ENCODE measurements at regions not wholly inside any gene's neighbourhood (a gene's known extent, or its start where the extent isn't known, plus 50 kb on each side); places are given as distances from the start of the nearest gene placed in this dataset.

- TF ChIP-seq, protein P1, sequence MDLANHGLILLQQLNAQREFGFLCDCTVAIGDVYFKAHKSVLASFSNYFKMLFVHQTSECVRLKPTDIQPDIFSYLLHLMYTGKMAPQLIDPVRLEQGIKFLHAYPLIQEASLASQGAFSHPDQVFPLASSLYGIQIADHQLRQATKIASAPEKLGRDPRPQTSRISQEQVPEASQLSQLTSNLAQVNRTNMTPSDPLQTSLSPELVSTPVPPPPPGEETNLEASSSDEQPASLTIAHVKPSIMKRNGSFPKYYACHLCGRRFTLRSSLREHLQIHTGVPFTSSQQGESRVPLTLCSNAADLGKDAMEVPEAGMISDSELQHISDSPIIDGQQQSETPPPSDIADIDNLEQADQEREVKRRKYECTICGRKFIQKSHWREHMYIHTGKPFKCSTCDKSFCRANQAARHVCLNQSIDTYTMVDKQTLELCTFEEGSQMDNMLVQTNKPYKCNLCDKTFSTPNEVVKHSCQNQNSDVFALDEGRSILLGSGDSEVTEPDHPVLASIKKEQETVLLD (CRISPR knock-in tag; IDR thresholded peaks at IDR 0.05; ENCODE audit: low read depth): peak; percentile 15; the same call in 1 of the 2 replicates
- TF ChIP-seq U2AF2 (IDR thresholded peaks at IDR 0.05; ENCODE audit: low read depth, low read length): no peak
- peak; percentile 41 for TF ChIP-seq FOSL2 (CRISPR knock-in tag; IDR thresholded peaks at IDR 0.05)
- TF ChIP-seq ZZZ3 (CRISPR knock-in tag; IDR thresholded peaks at IDR 0.05; ENCODE audit: borderline replicate concordance): peak; percentile 72; the same call in 1 of the 2 replicates
- TF ChIP-seq MIER3 (CRISPR knock-in tag; IDR thresholded peaks at IDR 0.05; ENCODE audit: borderline replicate concordance): peak; percentile 18; the same call in 1 of the 2 replicates
- TF ChIP-seq, protein P2, sequence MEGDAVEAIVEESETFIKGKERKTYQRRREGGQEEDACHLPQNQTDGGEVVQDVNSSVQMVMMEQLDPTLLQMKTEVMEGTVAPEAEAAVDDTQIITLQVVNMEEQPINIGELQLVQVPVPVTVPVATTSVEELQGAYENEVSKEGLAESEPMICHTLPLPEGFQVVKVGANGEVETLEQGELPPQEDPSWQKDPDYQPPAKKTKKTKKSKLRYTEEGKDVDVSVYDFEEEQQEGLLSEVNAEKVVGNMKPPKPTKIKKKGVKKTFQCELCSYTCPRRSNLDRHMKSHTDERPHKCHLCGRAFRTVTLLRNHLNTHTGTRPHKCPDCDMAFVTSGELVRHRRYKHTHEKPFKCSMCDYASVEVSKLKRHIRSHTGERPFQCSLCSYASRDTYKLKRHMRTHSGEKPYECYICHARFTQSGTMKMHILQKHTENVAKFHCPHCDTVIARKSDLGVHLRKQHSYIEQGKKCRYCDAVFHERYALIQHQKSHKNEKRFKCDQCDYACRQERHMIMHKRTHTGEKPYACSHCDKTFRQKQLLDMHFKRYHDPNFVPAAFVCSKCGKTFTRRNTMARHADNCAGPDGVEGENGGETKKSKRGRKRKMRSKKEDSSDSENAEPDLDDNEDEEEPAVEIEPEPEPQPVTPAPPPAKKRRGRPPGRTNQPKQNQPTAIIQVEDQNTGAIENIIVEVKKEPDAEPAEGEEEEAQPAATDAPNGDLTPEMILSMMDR (CRISPR knock-in tag; IDR thresholded peaks at IDR 0.05): no peak
- TF ChIP-seq RFX3 (CRISPR knock-in tag; IDR thresholded peaks at IDR 0.05): no peak
- TF ChIP-seq SRSF4 (IDR thresholded peaks at IDR 0.05; ENCODE audit: low read depth, low read length, poor library complexity, severe bottlenecking): no peak
- no peak for TF ChIP-seq ZNF143 (CRISPR knock-in tag; IDR thresholded peaks at IDR 0.05)
- peak; percentile 17; the same call in 1 of the 2 replicates for TF ChIP-seq SP4 (CRISPR knock-in tag; IDR thresholded peaks at IDR 0.05)
- TF ChIP-seq ZNF136 (CRISPR knock-in tag; IDR thresholded peaks at IDR 0.05; ENCODE audit: low read depth): no peak; the same call in 1 of the 2 replicates
- peak; percentile 13; the same call in 1 of the 2 replicates for TF ChIP-seq PHF8 (CRISPR knock-in tag; IDR thresholded peaks at IDR 0.05)
- no peak for TF ChIP-seq ZBTB7B (CRISPR knock-in tag; IDR thresholded peaks at IDR 0.05)
- no peak for TF ChIP-seq DZIP1 (CRISPR knock-in tag; IDR thresholded peaks at IDR 0.05)
- no peak for TF ChIP-seq LCORL (IDR thresholded peaks at IDR 0.05)
- no peak for TF ChIP-seq LCORL (CRISPR knock-in tag; IDR thresholded peaks at IDR 0.05)
- TF ChIP-seq GATA4 (IDR thresholded peaks at IDR 0.05; ENCODE audit: borderline replicate concordance, low read depth): no peak
- 0 out of 2 replicates have a peak, but pooled peaks have one; percentile 13 for TF ChIP-seq ESRRA (CRISPR knock-in tag; IDR thresholded peaks at IDR 0.05; ENCODE audit: low read depth)
- TF ChIP-seq, protein P3, sequence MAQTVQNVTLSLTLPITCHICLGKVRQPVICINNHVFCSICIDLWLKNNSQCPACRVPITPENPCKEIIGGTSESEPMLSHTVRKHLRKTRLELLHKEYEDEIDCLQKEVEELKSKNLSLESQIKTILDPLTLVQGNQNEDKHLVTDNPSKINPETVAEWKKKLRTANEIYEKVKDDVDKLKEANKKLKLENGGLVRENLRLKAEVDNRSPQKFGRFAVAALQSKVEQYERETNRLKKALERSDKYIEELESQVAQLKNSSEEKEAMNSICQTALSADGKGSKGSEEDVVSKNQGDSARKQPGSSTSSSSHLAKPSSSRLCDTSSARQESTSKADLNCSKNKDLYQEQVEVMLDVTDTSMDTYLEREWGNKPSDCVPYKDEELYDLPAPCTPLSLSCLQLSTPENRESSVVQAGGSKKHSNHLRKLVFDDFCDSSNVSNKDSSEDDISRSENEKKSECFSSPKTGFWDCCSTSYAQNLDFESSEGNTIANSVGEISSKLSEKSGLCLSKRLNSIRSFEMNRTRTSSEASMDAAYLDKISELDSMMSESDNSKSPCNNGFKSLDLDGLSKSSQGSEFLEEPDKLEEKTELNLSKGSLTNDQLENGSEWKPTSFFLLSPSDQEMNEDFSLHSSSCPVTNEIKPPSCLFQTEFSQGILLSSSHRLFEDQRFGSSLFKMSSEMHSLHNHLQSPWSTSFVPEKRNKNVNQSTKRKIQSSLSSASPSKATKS (CRISPR knock-in tag; IDR thresholded peaks at IDR 0.05): no peak
- TF ChIP-seq ATF2 (CRISPR knock-in tag; IDR thresholded peaks at IDR 0.05): no peak
- TF ChIP-seq NFYB (CRISPR knock-in tag; IDR thresholded peaks at IDR 0.05): peak; percentile 9; the same call in 1 of the 2 replicates
These were observed 145.0 kb downstream of the SEC14L1 start (continued) for GRCh38 chr17:77285594-77286390.

Measured in HepG2 (cell line).